DOHH2 (cell line): ENCODE measurements at regions not wholly inside any gene's neighbourhood (a gene's known extent, or its start where the extent isn't known, plus 50 kb on each side); places are given as distances from the start of the nearest gene placed in this dataset.

Experiments
- EZH2phosphoT487 ChIP-seq: fragments of 200-600 bp; sonication (generic); IDR thresholded peaks from 2 replicates; pipeline ENCODE4 v1.6.1; 2017; ENCODE audit warnings: borderline replicate concordance, mild to moderate bottlenecking, antibody characterized with exemption, low read length, moderate library complexity, mixed read lengths
- TF ChIP-seq, protein P1 (sequence below): fragments of 200-600 bp; sonication (generic); IDR thresholded peaks from one replicate; pipeline ENCODE4 v1.5.1; 2014; ENCODE audit warnings: antibody characterized with exemption, mild to moderate bottlenecking, low read depth, low read length; ENCODE audit not compliant: poor library complexity, severe bottlenecking

DNA sequence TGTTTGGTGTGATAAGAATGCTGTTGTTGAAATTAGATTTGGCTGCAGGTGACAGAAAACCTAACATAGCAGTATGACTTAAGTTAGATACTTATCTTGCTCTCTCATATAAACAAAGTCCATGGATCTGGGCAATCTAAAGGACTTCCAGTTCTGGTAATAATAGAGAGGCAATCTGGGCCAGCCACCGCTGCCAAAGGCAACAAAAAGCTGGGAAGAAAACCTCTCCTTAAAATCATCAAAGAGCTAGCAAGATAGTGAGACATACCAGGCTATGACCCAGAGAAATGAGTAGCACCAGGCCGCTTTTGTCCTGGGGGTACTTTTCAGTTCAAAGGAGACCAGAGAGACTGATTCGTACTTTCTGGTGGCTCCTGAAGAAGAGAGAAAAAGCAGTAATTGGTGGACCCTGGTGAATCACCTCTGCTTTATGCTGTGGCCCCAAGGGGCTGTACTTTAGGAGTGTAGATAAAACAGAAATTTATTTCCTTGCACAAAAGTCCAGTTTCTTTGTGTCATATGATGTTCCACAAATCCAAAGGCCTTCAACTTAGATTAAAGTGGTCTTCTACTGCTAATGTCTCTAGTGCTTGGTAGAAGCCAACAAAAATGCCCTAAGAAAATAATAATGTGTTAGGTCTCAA is 125.4 kb downstream of the TBX19 start:
- TF ChIP-seq, protein P1, sequence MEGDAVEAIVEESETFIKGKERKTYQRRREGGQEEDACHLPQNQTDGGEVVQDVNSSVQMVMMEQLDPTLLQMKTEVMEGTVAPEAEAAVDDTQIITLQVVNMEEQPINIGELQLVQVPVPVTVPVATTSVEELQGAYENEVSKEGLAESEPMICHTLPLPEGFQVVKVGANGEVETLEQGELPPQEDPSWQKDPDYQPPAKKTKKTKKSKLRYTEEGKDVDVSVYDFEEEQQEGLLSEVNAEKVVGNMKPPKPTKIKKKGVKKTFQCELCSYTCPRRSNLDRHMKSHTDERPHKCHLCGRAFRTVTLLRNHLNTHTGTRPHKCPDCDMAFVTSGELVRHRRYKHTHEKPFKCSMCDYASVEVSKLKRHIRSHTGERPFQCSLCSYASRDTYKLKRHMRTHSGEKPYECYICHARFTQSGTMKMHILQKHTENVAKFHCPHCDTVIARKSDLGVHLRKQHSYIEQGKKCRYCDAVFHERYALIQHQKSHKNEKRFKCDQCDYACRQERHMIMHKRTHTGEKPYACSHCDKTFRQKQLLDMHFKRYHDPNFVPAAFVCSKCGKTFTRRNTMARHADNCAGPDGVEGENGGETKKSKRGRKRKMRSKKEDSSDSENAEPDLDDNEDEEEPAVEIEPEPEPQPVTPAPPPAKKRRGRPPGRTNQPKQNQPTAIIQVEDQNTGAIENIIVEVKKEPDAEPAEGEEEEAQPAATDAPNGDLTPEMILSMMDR, result no peak
- TF ChIP-seq EZH2phosphoT487, result no peak
